A673 (cell line): ENCODE measurements at regions not wholly inside any gene's neighbourhood (a gene's known extent, or its start where the extent isn't known, plus 50 kb on each side); places are given as distances from the start of the nearest gene placed in this dataset.

Experiments used
- BruUV-seq: library from RNA; stranded (reverse); fragments of 400-500 nt; replicated peaks from 2 replicates; lab custom pipeline; 2021; lab: Mats Ljungman, UMichigan
- CTCF ChIA-PET: fragments of 300-600 bp; sonication (Branson Sonifier 250); formaldehyde crosslinking; loops from one replicate; lab custom pipeline; 2022; ENCODE audit warnings: antibody characterized with exemption; lab: Charles Lee
- POLR2A ChIA-PET: fragments of 300-600 bp; sonication (Branson Sonifier 250); formaldehyde crosslinking; loops from one replicate; lab custom pipeline; 2022; ENCODE audit warnings: antibody characterized with exemption; ENCODE audit not compliant: low non-redundant PET; lab: Charles Lee
- DNase-seq: peaks from one replicate; pipeline ENCODE4 v3.0.0-alpha.2; 2015; ENCODE audit warnings: low spot score
- H3K27ac ChIP-seq: fragments of 200-600 bp; sonication (generic); 2 replicates; pipeline ENCODE4 v1.5.1; 2016; ENCODE audit warnings: mixed run types, low read depth, mild to moderate bottlenecking, mixed read lengths, antibody characterized with exemption, low read length; ENCODE audit not compliant: poor library complexity, severe bottlenecking
- H3K27me3 ChIP-seq: fragments of 200-600 bp; sonication (generic); replicated peaks from 2 replicates; pipeline ENCODE4 v1.6.1; 2017; ENCODE audit warnings: mixed run types, low read depth, mild to moderate bottlenecking, mixed read lengths, antibody characterized with exemption, low read length; ENCODE audit not compliant: insufficient read depth, poor library complexity
- H3K36me3 ChIP-seq: fragments of 200-600 bp; sonication (generic); 2 replicates; pipeline ENCODE4 v1.6.1; 2016; ENCODE audit warnings: mixed run types, mild to moderate bottlenecking, mixed read lengths, antibody characterized with exemption, low read length; ENCODE audit not compliant: insufficient read depth, poor library complexity, severe bottlenecking
- H3K4me1 ChIP-seq: fragments of 200-600 bp; sonication (generic); 2 replicates; pipeline ENCODE4 v1.6.1; 2017; ENCODE audit warnings: mixed run types, mild to moderate bottlenecking, mixed read lengths, antibody characterized with exemption, low read length; ENCODE audit not compliant: insufficient read depth, poor library complexity, severe bottlenecking
- H3K4me3 ChIP-seq: fragments of 200-600 bp; sonication (generic); 2 replicates; pipeline ENCODE4 v1.5.1; 2016; ENCODE audit warnings: low read depth, mixed run types, mild to moderate bottlenecking, mixed read lengths, low read length; ENCODE audit not compliant: poor library complexity, severe bottlenecking
- H3K9me3 ChIP-seq: fragments of 200-600 bp; sonication (generic); 2 replicates; pipeline ENCODE4 v1.6.1; 2016; ENCODE audit warnings: mixed run types, low read depth, mild to moderate bottlenecking, mixed read lengths, antibody characterized with exemption, low read length; ENCODE audit not compliant: poor library complexity, severe bottlenecking
- EZH2 ChIP-seq: fragments of 200-600 bp; sonication (generic); IDR thresholded peaks from 2 replicates; pipeline ENCODE4 v1.6.1; 2017; ENCODE audit warnings: borderline replicate concordance, low read depth, mild to moderate bottlenecking, mixed read lengths, antibody characterized with exemption, low read length; ENCODE audit not compliant: poor library complexity, severe bottlenecking
- intact Hi-C: fragments of 100-400 bp; cut with micrococcal nuclease; formaldehyde crosslinking; loops from one replicate; pipeline ENCODE4 v1.10.0; 2022; ENCODE audit not compliant: unreplicated experiment
- TF ChIP-seq, protein P1 (sequence below): fragments of 300-800, 200-600 bp; sonication (generic); conservative IDR thresholded peaks from 2 replicates; pipeline ENCODE4 v1.5.1; 2017; ENCODE audit warnings: low read depth, mild to moderate bottlenecking, antibody characterized with exemption, low read length, moderate library complexity, mixed read lengths

DNA sequence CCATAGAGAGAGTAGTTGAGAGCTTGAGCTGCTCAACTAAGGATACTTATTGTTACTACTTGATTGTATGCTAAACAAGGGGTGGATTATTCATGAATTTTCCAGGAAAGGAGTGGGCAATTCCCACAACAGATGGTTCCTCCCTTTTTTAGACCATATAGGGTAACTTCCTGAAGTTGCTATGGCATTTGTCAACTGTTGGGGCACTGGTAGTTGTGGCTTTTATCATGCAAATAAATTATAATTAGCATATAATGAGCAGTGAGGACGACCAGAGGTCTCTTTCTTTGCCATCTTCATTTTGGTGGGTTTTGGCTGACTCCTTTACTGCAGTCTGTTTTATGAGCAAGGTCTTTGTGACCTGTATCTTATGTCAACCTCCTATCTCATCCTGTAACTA is 1403.5 kb upstream of the PABPC4L start:
- ChIA-PET CTCF (no interaction called here), POLR2A (no interaction called here)
- no TSS peak for BruUV-seq
- Histone ChIP-seq H3K27ac (no peak overlapping the region), H3K27me3 (no peaks in the 10 kb centered on the region), H3K4me1 (no peaks in the 10 kb centered on the region), H3K36me3 (no peaks in the 10 kb centered on the region), H3K9me3 (peaks cover 11% of the 10 kb centered on the region), H3K4me3 (no peak overlapping the region)
- TF ChIP-seq EZH2: no peak
- TF ChIP-seq, protein P1, sequence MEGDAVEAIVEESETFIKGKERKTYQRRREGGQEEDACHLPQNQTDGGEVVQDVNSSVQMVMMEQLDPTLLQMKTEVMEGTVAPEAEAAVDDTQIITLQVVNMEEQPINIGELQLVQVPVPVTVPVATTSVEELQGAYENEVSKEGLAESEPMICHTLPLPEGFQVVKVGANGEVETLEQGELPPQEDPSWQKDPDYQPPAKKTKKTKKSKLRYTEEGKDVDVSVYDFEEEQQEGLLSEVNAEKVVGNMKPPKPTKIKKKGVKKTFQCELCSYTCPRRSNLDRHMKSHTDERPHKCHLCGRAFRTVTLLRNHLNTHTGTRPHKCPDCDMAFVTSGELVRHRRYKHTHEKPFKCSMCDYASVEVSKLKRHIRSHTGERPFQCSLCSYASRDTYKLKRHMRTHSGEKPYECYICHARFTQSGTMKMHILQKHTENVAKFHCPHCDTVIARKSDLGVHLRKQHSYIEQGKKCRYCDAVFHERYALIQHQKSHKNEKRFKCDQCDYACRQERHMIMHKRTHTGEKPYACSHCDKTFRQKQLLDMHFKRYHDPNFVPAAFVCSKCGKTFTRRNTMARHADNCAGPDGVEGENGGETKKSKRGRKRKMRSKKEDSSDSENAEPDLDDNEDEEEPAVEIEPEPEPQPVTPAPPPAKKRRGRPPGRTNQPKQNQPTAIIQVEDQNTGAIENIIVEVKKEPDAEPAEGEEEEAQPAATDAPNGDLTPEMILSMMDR: no peak
- DNase-seq: no peak
- intact Hi-C loops: no loop called here

DNA sequence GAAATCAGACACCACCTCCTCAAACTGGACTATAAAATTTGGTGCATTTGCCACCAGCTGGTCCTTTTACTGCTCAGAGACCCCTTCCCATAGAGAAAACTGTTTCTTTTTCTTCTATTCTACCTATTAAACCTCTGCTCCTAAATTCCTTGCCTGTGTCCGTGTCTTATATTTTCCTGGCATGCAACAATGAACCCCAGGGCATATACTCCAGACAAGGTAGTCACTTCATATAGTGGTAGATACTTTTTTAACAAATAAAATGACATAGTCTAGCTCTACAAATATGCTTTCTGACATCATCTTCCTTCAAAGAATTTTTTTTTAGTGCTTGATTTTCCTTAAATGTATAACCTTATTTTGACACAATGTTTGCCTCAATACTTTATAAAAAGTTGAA is 1402.9 kb upstream of the PABPC4L start:
- Histone ChIP-seq H3K27me3 (no peaks in the 10 kb centered on the region), H3K9me3 (peaks cover 16% of the 10 kb centered on the region), H3K4me3 (no peak overlapping the region), H3K36me3 (no peaks in the 10 kb centered on the region), H3K4me1 (no peaks in the 10 kb centered on the region), H3K27ac (no peak overlapping the region)
- CTCF ChIA-PET: no interaction called here
- POLR2A ChIA-PET: no interaction called here
- no TSS peak for BruUV-seq
- TF ChIP-seq, protein P1: no peak
- TF ChIP-seq EZH2: no peak
- DNase-seq: no peak
- intact Hi-C loops: no loop called here

DNA sequence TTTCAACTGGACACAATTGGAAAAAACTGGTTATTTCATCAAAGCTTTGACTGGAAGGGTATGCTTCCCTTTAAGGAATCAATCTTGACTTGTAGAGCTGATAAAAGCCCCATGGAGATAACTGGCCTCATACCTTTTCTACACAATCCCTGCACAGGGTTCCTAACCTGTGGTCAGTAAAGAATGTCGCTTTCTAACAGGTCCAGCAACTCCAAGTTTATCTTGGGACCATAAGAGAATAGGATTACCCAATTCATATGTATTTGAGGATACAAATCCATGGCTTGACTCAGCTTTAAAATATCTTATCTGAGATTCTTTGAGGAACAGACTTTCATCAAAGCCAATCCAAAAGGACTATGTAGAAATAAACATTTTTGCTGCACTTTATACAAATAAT is 1399.8 kb upstream of the PABPC4L start:
- peaks cover 31% of the 10 kb centered on the region for H3K9me3 ChIP-seq
- intact Hi-C loops: no loop called here
- no TSS peak for BruUV-seq
- TF ChIP-seq, protein P1: no peak
- TF ChIP-seq EZH2: no peak
- no peaks in the 10 kb centered on the region for H3K27me3 ChIP-seq
- DNase-seq: no peak
- H3K4me3 ChIP-seq: no peak overlapping the region
- no peak overlapping the region for H3K27ac ChIP-seq
- no peaks in the 10 kb centered on the region for H3K36me3 ChIP-seq
- POLR2A ChIA-PET: no interaction called here
- CTCF ChIA-PET: no interaction called here
- no peaks in the 10 kb centered on the region for H3K4me1 ChIP-seq
